ENCODE measurements at regions not wholly inside any gene's neighbourhood (a gene's known extent, or its start where the extent isn't known, plus 50 kb on each side); places are given as distances from the start of the nearest gene placed in this dataset.

DNA sequence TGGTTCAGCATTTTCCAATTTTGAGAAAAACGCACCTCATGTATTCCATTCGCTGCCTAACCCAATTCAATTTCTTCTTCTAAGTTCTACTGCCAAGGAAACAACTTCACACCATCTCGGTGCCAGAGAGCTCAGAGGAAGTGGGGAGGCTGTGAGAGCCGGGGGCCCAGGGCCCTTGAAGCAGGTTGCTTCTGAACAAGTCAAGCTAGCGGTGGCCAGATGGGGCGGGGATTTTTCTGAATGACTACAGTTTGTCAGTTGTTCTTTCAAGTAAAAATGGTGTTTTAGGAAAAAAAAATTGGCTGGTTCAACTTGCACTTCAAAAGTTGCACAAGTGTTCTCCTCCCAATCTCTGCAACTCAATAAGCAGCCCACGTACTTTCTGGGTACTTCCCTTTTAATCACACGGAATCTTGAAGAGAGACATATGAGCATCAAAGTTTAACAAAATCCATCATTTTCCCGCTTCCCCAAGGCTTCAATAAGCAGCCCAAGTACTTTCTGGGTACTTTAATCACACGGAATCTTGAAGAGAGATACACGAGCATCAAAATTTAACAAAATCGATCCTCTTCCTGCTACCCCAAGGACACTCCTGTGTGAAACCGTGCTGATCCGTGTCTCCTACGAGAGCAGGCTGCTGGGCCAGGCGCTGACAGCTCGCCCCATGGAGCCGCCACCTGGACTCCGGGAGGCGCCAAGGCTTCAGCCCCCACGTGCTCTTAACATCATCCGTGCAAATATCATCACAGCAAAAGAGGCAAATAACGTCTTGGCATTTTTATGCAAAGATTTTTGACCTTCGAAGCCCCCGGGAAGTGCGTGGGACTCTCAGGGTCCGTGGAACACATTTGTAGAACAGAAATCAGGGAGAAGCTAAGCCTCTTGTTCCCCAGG is 186.7 kb upstream of the PDE10A start:
- DNase-seq (ENCODE audit: low read depth in 1 of 2, low spot score in 1 of 2) = peak in 1 of 2 donors; percentile 35
- Histone ChIP-seq H3K27ac (no peak overlapping the region), H3K4me3 (no peak overlapping the region), H3K36me3 (no peaks in the 10 kb centered on the region), H3K4me1 (ENCODE audit: low read depth) (no peaks in the 10 kb centered on the region), H3K9me3 (ENCODE audit: low read depth) (no peaks in the 10 kb centered on the region), H3K27me3 (peaks cover 43% of the 10 kb centered on the region)
- TF ChIP-seq, protein P1, sequence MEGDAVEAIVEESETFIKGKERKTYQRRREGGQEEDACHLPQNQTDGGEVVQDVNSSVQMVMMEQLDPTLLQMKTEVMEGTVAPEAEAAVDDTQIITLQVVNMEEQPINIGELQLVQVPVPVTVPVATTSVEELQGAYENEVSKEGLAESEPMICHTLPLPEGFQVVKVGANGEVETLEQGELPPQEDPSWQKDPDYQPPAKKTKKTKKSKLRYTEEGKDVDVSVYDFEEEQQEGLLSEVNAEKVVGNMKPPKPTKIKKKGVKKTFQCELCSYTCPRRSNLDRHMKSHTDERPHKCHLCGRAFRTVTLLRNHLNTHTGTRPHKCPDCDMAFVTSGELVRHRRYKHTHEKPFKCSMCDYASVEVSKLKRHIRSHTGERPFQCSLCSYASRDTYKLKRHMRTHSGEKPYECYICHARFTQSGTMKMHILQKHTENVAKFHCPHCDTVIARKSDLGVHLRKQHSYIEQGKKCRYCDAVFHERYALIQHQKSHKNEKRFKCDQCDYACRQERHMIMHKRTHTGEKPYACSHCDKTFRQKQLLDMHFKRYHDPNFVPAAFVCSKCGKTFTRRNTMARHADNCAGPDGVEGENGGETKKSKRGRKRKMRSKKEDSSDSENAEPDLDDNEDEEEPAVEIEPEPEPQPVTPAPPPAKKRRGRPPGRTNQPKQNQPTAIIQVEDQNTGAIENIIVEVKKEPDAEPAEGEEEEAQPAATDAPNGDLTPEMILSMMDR (IDR thresholded peaks at IDR 0.05; ENCODE audit: low read depth, low read length) = no peak

DNA sequence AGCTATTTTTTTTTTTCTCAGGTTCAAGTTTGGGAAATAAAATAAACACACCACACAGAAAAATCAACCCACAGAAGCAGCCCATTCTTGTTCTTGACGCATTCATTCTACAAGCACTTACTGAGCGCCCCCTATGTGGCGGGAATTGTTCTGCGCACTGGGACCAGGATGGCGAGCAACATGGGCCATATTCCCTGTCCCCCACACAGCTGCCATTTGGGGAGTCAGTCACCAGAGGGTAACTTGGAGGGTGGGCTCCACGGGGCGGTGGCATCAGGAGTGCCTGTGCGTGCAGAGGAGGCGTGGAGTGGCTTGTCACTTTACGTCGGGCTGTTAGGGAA is 185.0 kb upstream of the PDE10A start:
- H3K36me3 ChIP-seq = no peaks in the 10 kb centered on the region
- DNase-seq (ENCODE audit: low read depth in 1 of 2, low spot score in 1 of 2) = no peak
- H3K27me3 ChIP-seq = peaks cover 25% of the 10 kb centered on the region
- no peaks in the 10 kb centered on the region for H3K9me3 ChIP-seq (ENCODE audit: low read depth)
- H3K4me3 ChIP-seq = no peak overlapping the region
- no peaks in the 10 kb centered on the region for H3K4me1 ChIP-seq (ENCODE audit: low read depth)
- no peak overlapping the region for H3K27ac ChIP-seq
- TF ChIP-seq, protein P1 (IDR thresholded peaks at IDR 0.05; ENCODE audit: low read depth, low read length) = peak; percentile 28

DNA sequence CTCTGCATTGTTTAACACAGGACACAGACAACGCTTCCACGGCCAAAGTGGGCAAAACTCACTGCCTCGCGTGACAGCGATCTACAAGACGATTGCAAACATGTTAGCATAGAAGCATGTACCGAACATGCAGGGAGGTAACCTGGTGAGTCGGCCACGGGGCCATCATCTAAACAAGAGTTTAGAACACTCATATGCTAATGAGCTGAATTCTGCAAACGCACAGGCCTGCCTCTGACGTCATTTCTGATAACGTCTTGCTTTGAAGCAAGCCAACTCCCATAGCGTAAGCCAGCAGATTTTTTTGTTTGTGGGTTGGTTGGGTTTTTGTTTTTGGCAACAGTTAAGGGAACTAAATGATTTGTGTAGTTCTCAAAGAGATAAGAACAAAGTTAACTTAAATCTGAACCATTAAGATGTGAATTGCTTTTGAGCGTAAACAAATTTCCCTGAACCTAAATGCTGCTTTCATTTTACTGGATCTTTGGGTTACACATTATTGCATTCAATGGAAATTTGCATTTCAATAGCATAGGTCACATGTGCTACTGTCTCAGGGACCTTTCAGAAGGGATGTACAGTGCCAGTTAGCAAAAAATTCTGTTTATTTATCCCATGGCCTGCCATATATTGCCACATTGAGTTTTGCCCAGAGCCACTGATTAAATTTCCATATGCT is 184.5 kb upstream of the PDE10A start:
- H3K27ac ChIP-seq = no peak overlapping the region
- H3K4me3 ChIP-seq = no peak overlapping the region
- peaks cover 20% of the 10 kb centered on the region for H3K27me3 ChIP-seq
- no peaks in the 10 kb centered on the region for H3K4me1 ChIP-seq (ENCODE audit: low read depth)
- DNase-seq (ENCODE audit: low read depth in 1 of 2, low spot score in 1 of 2) = peak in 1 of 2 donors; percentile 92
- TF ChIP-seq, protein P1 (IDR thresholded peaks at IDR 0.05; ENCODE audit: low read depth, low read length) = no peak
- H3K36me3 ChIP-seq = no peaks in the 10 kb centered on the region
- no peaks in the 10 kb centered on the region for H3K9me3 ChIP-seq (ENCODE audit: low read depth)

DNA sequence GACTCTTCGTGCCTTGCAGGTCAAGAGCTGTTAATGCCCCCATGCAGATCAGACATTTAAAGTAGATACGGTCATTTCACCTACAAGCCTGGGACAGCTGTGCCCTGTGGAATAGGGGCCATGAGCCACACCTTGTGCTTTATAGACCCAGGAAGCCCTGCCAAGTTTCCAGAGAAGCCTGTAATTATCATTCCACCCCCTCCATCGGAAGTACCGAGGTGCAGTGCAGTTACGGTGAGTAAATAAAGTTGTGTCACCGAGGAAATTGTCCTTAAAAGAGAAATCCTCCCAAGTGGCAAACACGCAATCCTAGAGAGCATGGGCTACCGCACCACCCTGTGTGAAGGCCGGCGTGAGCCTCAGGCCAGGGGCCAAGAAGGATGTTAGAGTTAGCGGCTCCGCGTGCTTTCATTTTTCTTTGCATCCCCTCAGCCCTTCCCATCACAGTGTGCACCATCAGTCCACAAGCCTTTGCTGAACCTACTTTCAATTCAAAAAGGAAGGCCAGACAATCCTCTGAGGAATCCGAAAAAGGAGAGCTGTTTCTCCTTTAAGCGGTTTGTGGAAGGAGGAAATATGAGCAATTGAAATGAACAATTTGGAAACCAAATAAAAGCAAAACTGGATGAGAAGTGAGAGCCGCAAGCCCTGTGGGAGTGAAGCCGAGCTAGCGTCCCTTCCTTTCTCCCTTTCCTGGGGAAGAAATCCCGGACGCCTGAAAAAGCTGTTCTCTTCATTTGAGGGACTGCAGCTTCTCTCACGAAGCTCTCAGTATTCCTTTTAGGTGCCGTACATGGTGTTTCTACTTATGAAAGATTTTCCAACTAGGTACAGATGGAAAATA is 183.3 kb upstream of the PDE10A start:
- Histone ChIP-seq H3K9me3 (ENCODE audit: low read depth) (no peaks in the 10 kb centered on the region), H3K36me3 (no peaks in the 10 kb centered on the region), H3K4me1 (ENCODE audit: low read depth) (no peaks in the 10 kb centered on the region), H3K4me3 (no peak overlapping the region), H3K27ac (no peak overlapping the region), H3K27me3 (peaks cover 8% of the 10 kb centered on the region)
- no peak for DNase-seq (ENCODE audit: low read depth in 1 of 2, low spot score in 1 of 2)
- TF ChIP-seq, protein P1 (IDR thresholded peaks at IDR 0.05; ENCODE audit: low read depth, low read length) = no peak

DNA sequence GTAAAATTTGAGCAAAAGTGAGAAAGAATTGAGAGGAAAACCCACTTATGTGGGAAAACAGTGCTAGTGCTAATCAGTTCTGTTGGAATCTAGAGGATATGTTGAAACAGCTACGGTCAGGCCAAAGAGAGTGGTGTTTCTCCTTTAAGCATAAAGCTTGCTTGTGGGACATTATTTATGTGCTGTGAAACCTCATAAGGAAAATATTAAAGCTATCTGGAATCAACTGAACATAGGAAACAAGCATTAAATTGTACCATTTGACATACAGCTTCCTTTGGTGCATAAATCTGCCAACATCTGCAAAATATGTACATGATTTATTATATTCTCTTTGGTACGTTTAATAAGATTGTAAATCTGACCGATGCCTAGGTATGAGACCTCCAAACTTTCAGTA is 182.5 kb upstream of the PDE10A start:
- Histone ChIP-seq H3K9me3 (ENCODE audit: low read depth) (no peaks in the 10 kb centered on the region), H3K36me3 (no peaks in the 10 kb centered on the region), H3K4me1 (ENCODE audit: low read depth) (no peaks in the 10 kb centered on the region), H3K4me3 (no peak overlapping the region), H3K27ac (no peak overlapping the region), H3K27me3 (no peaks in the 10 kb centered on the region)
- peak in 1 of 2 donors; percentile 49 for DNase-seq (ENCODE audit: low read depth in 1 of 2, low spot score in 1 of 2)
- TF ChIP-seq, protein P1 (IDR thresholded peaks at IDR 0.05; ENCODE audit: low read depth, low read length) = no peak
